Ishikawa (cell line): ENCODE measurements at regions not wholly inside any gene's neighbourhood (a gene's known extent, or its start where the extent isn't known, plus 50 kb on each side); places are given as distances from the start of the nearest gene placed in this dataset.

Experiments
- CEBPB ChIP-seq: IDR thresholded peaks from 2 replicates; pipeline ENCODE4 v1.6.1; 2012
- CREB1 ChIP-seq: IDR thresholded peaks from 2 replicates; pipeline ENCODE4 v1.6.1; 2012; ENCODE audit warnings: low read depth
- EGR1 ChIP-seq: IDR thresholded peaks from 2 replicates; pipeline ENCODE4 v1.6.1; 2012
- EP300 ChIP-seq: IDR thresholded peaks from 2 replicates; pipeline ENCODE4 v1.6.1; 2012; ENCODE audit warnings: borderline replicate concordance
- FOXM1 ChIP-seq: IDR thresholded peaks from 2 replicates; pipeline ENCODE4 v1.6.1; 2012; ENCODE audit warnings: low read depth, borderline replicate concordance
- MAX ChIP-seq: IDR thresholded peaks from 2 replicates; pipeline ENCODE4 v1.6.1; 2012
- NFIC ChIP-seq: IDR thresholded peaks from 2 replicates; pipeline ENCODE4 v1.6.1; 2012
- RAD21 ChIP-seq: IDR thresholded peaks from 2 replicates; pipeline ENCODE4 v1.6.1; 2012; ENCODE audit warnings: low read depth
- REST ChIP-seq: IDR thresholded peaks from 2 replicates; pipeline ENCODE4 v1.6.1; 2012; ENCODE audit warnings: low read depth, mild to moderate bottlenecking
- TAF1 ChIP-seq: IDR thresholded peaks from 2 replicates; pipeline ENCODE4 v1.6.1; 2012; ENCODE audit warnings: low read depth, mild to moderate bottlenecking
- TCF12 ChIP-seq: IDR thresholded peaks from 2 replicates; pipeline ENCODE4 v1.6.1; 2012; ENCODE audit warnings: low read depth
- TEAD4 ChIP-seq: IDR thresholded peaks from 2 replicates; pipeline ENCODE4 v1.6.1; 2012
- YY1 ChIP-seq: IDR thresholded peaks from 2 replicates; pipeline ENCODE4 v1.6.1; 2012; ENCODE audit warnings: low read depth
- ZBTB7A ChIP-seq: IDR thresholded peaks from 2 replicates; pipeline ENCODE4 v1.6.1; 2012; ENCODE audit warnings: low read depth
- TF ChIP-seq, protein P1 (sequence below): IDR thresholded peaks from 2 replicates; pipeline ENCODE4 v1.6.1; 2012

GRCh38 chr4:185862340-185862739 is 50.3 kb upstream of the SORBS2 start:
- no peak for TF ChIP-seq TCF12
- no peak for TF ChIP-seq FOXM1
- TF ChIP-seq YY1 = no peak
- no peak for TF ChIP-seq EP300
- TF ChIP-seq, protein P1, sequence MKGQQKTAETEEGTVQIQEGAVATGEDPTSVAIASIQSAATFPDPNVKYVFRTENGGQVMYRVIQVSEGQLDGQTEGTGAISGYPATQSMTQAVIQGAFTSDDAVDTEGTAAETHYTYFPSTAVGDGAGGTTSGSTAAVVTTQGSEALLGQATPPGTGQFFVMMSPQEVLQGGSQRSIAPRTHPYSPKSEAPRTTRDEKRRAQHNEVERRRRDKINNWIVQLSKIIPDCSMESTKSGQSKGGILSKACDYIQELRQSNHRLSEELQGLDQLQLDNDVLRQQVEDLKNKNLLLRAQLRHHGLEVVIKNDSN = no peak
- TF ChIP-seq RAD21 = no peak
- no peak for TF ChIP-seq CREB1
- TF ChIP-seq ZBTB7A = no peak
- TF ChIP-seq TEAD4 = no peak
- no peak for TF ChIP-seq REST
- TF ChIP-seq TAF1 = no peak
- no peak for TF ChIP-seq MAX
- no peak for TF ChIP-seq NFIC
- no peak for TF ChIP-seq EGR1
- TF ChIP-seq CEBPB = no peak

- TF ChIP-seq, protein P1 = no peak
- TF ChIP-seq NFIC (no peak), FOXM1 (no peak), RAD21 (no peak)
Observed at GRCh38 chr4:185863946-185864345, 52.0 kb upstream of the SORBS2 start.

- TF ChIP-seq REST = no peak
- no peak for TF ChIP-seq EGR1
- no peak for TF ChIP-seq YY1
- TF ChIP-seq NFIC = no peak
- no peak for TF ChIP-seq FOXM1
- no peak for TF ChIP-seq ZBTB7A
- no peak for TF ChIP-seq TAF1
- no peak for TF ChIP-seq CREB1
- TF ChIP-seq TEAD4 = no peak
- no peak for TF ChIP-seq CEBPB
- no peak for TF ChIP-seq TCF12
- no peak for TF ChIP-seq EP300
- no peak for TF ChIP-seq RAD21
- TF ChIP-seq, protein P1 = no peak
- no peak for TF ChIP-seq MAX
Observed at GRCh38 chr4:185865901-185866328, 53.9 kb upstream of the SORBS2 start.

- TF ChIP-seq EP300 (no peak), TAF1 (no peak), NFIC (no peak), CEBPB (no peak), YY1 (no peak), ZBTB7A (no peak), FOXM1 (no peak), TEAD4 (no peak), RAD21 (no peak), MAX (no peak), EGR1 (no peak)
Observed at GRCh38 chr4:185867770-185868169, 55.8 kb upstream of the SORBS2 start.

DNA sequence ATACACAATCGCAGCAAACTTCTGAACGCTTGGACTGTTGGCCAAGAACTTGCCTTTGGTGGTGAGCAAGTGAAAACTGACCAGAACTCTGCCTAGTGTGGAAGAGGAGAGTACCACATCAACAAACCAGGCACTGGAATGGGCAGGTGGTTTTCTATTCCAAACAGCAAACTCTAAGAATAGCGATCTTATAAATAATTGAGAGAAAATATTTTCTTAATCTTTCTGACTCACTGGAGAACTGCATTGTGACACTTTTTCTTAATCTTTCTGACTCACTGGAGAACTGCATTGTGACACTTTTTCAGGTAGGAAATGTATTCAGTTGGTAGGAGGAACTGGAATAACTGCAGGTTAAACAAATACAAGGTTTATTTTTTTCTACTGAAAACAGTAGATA is 57.0 kb upstream of the SORBS2 start:
- TF ChIP-seq FOXM1 = no peak
- TF ChIP-seq EGR1 = no peak
- TF ChIP-seq CEBPB = no peak
- no peak for TF ChIP-seq REST
- no peak for TF ChIP-seq TAF1
- no peak for TF ChIP-seq YY1
- no peak for TF ChIP-seq NFIC
- TF ChIP-seq EP300 = no peak
- no peak for TF ChIP-seq CREB1
- no peak for TF ChIP-seq TEAD4
